Endothelial cell of umbilical vein (primary cell): ENCODE measurements at regions not wholly inside any gene's neighbourhood (a gene's known extent, or its start where the extent isn't known, plus 50 kb on each side); places are given as distances from the start of the nearest gene placed in this dataset.

Experiments
- BruUV-seq: library from RNA; stranded (reverse); fragments of 400-500 nt; replicated peaks from 2 replicates; lab custom pipeline; 2021; lab: Mats Ljungman, UMichigan
- CTCF ChIA-PET: fragments of 300-600, 350-600 bp; sonication (Branson Sonifier 250); formaldehyde crosslinking; loops from one replicate; lab custom pipeline; 2021; ENCODE audit warnings: antibody characterized with exemption, inconsistent platforms; lab: Charles Lee
- POLR2A ChIA-PET: fragments of 300-600, 350-600 bp; sonication (Branson Sonifier 250); formaldehyde crosslinking; loops from one replicate; lab custom pipeline; 2021; ENCODE audit warnings: antibody characterized with exemption, inconsistent platforms; lab: Charles Lee
- DNase-seq: peaks from one replicate; pipeline ENCODE4 v3.0.0-alpha.2; 2011; ENCODE audit warnings: low read depth, low spot score
- FAIRE-seq: peaks from 2 replicates; lab custom pipeline; 2011; peaks lifted over from hg19 to GRCh38; lab: Jason Lieb, UNC
- H2AFZ ChIP-seq: 2 replicates; pipeline ENCODE4 v1.6.0; 2012; ENCODE audit warnings: low read depth, low read length, control low read depth, inconsistent platforms
- H3K27ac ChIP-seq: 2 replicates; pipeline ENCODE4 v1.5.1; 2011; ENCODE audit warnings: low read depth, mild to moderate bottlenecking, control low read depth, low read length, moderate library complexity; ENCODE audit not compliant: insufficient read depth
- H3K27me3 ChIP-seq, 2 experiments: 2 replicates each; pipeline versions ENCODE4 v1.6.0 to v1.6.1; 2011; ENCODE audit warnings: low read length in 2 of 2, mixed read lengths in 1 of 2; ENCODE audit not compliant: control insufficient read depth in 2 of 2, insufficient read depth in 2 of 2
- H3K36me3 ChIP-seq, 2 experiments: 2 replicates in 1 of 2; 3 replicates in 1 of 2; pipeline ENCODE4 v1.5.1; 2011; ENCODE audit warnings: low read length in 2 of 2, mild to moderate bottlenecking in 1 of 2, moderate library complexity in 1 of 2; ENCODE audit not compliant: control insufficient read depth in 2 of 2, insufficient read depth in 2 of 2; ENCODE audit errors: extremely low read depth in 1 of 2
- H3K4me1 ChIP-seq: 3 replicates; pipeline ENCODE4 v1.5.1; 2011; ENCODE audit warnings: mild to moderate bottlenecking, low read length; ENCODE audit not compliant: control insufficient read depth, insufficient read depth; ENCODE audit errors: extremely low read depth
- H3K4me2 ChIP-seq: 2 replicates; pipeline ENCODE4 v1.6.1; 2011; ENCODE audit warnings: low read length, control low read depth, mixed read lengths; ENCODE audit not compliant: insufficient read depth
- H3K4me3 ChIP-seq, 3 experiments: fragments of 200-600 bp in 1 of 3; sonication (generic), shearing (Covaris generic) in 1 of 3; replicated peaks in 1 of 3; 2 replicates each; pipeline ENCODE4 v1.5.1; 2011 to 2016; ENCODE audit warnings: control low read depth in 3 of 3, low read length in 3 of 3, mild to moderate bottlenecking in 2 of 3, inconsistent platforms in 1 of 3, low read depth in 1 of 3, moderate library complexity in 1 of 3; ENCODE audit not compliant: insufficient read depth in 1 of 3
- H3K79me2 ChIP-seq: 2 replicates; pipeline ENCODE4 v1.6.0; 2012; ENCODE audit warnings: low read length, inconsistent platforms; ENCODE audit not compliant: control insufficient read depth, insufficient read depth
- H3K9ac ChIP-seq: replicated peaks from 2 replicates; pipeline ENCODE3; 2011; ENCODE audit warnings: low read length, control low read depth; ENCODE audit not compliant: insufficient read depth; ENCODE audit errors: extremely low read depth
- H3K9me1 ChIP-seq: replicated peaks from 3 replicates; pipeline ENCODE4 v1.6.0; 2011; ENCODE audit warnings: mild to moderate bottlenecking, low read length; ENCODE audit not compliant: control insufficient read depth, insufficient read depth; ENCODE audit errors: extremely low read depth
- H3K9me3 ChIP-seq: replicated peaks from 2 replicates; pipeline ENCODE4 v1.5.1; 2012; ENCODE audit warnings: low read length, inconsistent platforms; ENCODE audit not compliant: control insufficient read depth, insufficient read depth
- H4K20me1 ChIP-seq: replicated peaks from 2 replicates; pipeline ENCODE3; 2011; ENCODE audit warnings: mild to moderate bottlenecking, low read length; ENCODE audit not compliant: control insufficient read depth, insufficient read depth; ENCODE audit errors: extremely low read depth
- EZH2 ChIP-seq: IDR thresholded peaks from 2 replicates; pipeline ENCODE4 v1.6.1; 2012; ENCODE audit warnings: borderline replicate concordance, low read depth, mild to moderate bottlenecking, moderate library complexity, low read length, inconsistent platforms; ENCODE audit not compliant: severe bottlenecking
- FOS ChIP-seq: IDR thresholded peaks from 2 replicates; pipeline ENCODE4 v1.6.1; 2011; ENCODE audit warnings: mild to moderate bottlenecking, low read length, moderate library complexity, borderline replicate concordance; ENCODE audit not compliant: insufficient read depth
- GATA2 ChIP-seq: IDR thresholded peaks from 2 replicates; pipeline ENCODE4 v1.7.0; 2011; ENCODE audit warnings: low read depth, mild to moderate bottlenecking, moderate library complexity, mixed read lengths, low read length; ENCODE audit not compliant: insufficient read length, insufficient read depth
- JUN ChIP-seq: IDR thresholded peaks from 2 replicates; pipeline ENCODE4 v1.6.1; 2011; ENCODE audit warnings: borderline replicate concordance, low read depth; ENCODE audit not compliant: insufficient read length, insufficient read depth
- MAX ChIP-seq: IDR thresholded peaks from 2 replicates; pipeline ENCODE4 v1.6.1; 2011; ENCODE audit not compliant: insufficient read depth, insufficient read length
- MYC ChIP-seq: IDR thresholded peaks from one replicate; pipeline ENCODE4 v1.6.1; 2011; ENCODE audit warnings: mild to moderate bottlenecking, low read depth, low read length
- POLR2A ChIP-seq: IDR thresholded peaks from 2 replicates; pipeline ENCODE4 v1.6.1; 2012; ENCODE audit warnings: low read depth, mild to moderate bottlenecking, control low read depth, low read length
- POLR2AphosphoS5 ChIP-seq: IDR thresholded peaks from 2 replicates; pipeline ENCODE4 v1.6.1; 2012; ENCODE audit warnings: low read depth, mild to moderate bottlenecking, control low read depth, low read length, moderate library complexity; ENCODE audit not compliant: insufficient read depth
- dilution Hi-C: fragments of 300-500 bp; cut with MboI; formaldehyde crosslinking; loops from one replicate; pipeline ENCODE4 v1.15.0; 2019; ENCODE audit warnings: low sequenced_read_pairs; ENCODE audit not compliant: extremely low pct_ligation_motif_present
- intact Hi-C: fragments of 100-400 bp; cut with micrococcal nuclease; formaldehyde crosslinking; loops from one replicate; pipeline ENCODE4 v1.10.0; 2022
- TF ChIP-seq, protein P1 (sequence below), 2 donors: IDR thresholded peaks; 1 replicate in 1 of 2; 2 replicates in 1 of 2; pipeline ENCODE4 v1.5.1; 2011; ENCODE audit warnings: low read length in 2 of 2, mild to moderate bottlenecking in 2 of 2, moderate library complexity in 2 of 2, control low read depth in 1 of 2, inconsistent platforms in 1 of 2, low read depth in 1 of 2; ENCODE audit not compliant: insufficient read depth in 1 of 2; ENCODE audit errors: extremely low read depth in 1 of 2

DNA sequence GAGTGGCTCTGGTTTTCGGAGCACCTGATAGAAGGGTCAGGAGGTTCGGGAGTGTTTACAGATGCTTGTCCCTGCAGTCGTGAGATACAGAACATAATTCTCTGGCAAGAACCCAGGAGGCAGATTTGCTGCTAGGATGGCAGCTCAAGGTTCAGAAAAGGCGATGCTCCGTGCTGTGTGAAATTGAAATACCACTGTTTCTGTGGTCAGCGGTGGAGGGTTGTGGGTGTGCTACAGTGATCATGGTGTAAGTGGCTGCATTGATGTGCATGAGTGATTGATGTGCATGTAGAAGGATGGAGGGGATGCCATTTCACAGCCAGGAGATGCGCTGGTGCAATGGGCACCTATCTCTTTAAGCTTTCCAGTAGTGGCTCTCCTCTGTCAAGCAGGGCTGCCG lies 322.1 kb downstream of the GALR1 start:
- Histone ChIP-seq H3K36me3 (no peaks in the 10 kb centered on the region), H3K79me2 (no peaks in the 10 kb centered on the region), H3K9ac (no peak overlapping the region), H3K4me3 (no peak overlapping the region), H3K27ac (no peak overlapping the region), H3K4me2 (no peak overlapping the region), H3K4me1 (no peaks in the 10 kb centered on the region), H3K27me3 (no peaks in the 10 kb centered on the region), H2AFZ (no peak overlapping the region), H4K20me1 (no peaks in the 10 kb centered on the region), H3K9me1 (no peaks in the 10 kb centered on the region), H3K9me3 (peaks cover 9% of the 10 kb centered on the region)
- ChIA-PET CTCF (no interaction called here), POLR2A (no interaction called here)
- intact Hi-C loops, result no loop called here
- BruUV-seq, result no TSS peak
- DNase-seq (no peak), FAIRE-seq (no peak)
- dilution Hi-C loops, result no loop called here
- TF ChIP-seq GATA2, result no peak
- TF ChIP-seq, protein P1, sequence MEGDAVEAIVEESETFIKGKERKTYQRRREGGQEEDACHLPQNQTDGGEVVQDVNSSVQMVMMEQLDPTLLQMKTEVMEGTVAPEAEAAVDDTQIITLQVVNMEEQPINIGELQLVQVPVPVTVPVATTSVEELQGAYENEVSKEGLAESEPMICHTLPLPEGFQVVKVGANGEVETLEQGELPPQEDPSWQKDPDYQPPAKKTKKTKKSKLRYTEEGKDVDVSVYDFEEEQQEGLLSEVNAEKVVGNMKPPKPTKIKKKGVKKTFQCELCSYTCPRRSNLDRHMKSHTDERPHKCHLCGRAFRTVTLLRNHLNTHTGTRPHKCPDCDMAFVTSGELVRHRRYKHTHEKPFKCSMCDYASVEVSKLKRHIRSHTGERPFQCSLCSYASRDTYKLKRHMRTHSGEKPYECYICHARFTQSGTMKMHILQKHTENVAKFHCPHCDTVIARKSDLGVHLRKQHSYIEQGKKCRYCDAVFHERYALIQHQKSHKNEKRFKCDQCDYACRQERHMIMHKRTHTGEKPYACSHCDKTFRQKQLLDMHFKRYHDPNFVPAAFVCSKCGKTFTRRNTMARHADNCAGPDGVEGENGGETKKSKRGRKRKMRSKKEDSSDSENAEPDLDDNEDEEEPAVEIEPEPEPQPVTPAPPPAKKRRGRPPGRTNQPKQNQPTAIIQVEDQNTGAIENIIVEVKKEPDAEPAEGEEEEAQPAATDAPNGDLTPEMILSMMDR (IDR thresholded peaks at IDR 0.05; ENCODE audit: extremely low read depth in 1 of 2, insufficient read depth in 1 of 2, low read depth in 1 of 2, low read length in 2 of 2), result no peak
- TF ChIP-seq FOS, result no peak
- no peak for TF ChIP-seq POLR2AphosphoS5
- no peak for TF ChIP-seq MAX

- no peak for FAIRE-seq
- Histone ChIP-seq H3K4me2 (no peak overlapping the region), H3K9me3 (peaks cover 9% of the 10 kb centered on the region), H2AFZ (no peak overlapping the region), H3K27me3 (no peaks in the 10 kb centered on the region), H4K20me1 (no peaks in the 10 kb centered on the region), H3K9ac (no peak overlapping the region), H3K4me1 (no peaks in the 10 kb centered on the region), H3K36me3 (no peaks in the 10 kb centered on the region), H3K27ac (no peak overlapping the region), H3K79me2 (no peaks in the 10 kb centered on the region), H3K9me1 (no peaks in the 10 kb centered on the region), H3K4me3 (no peak overlapping the region)
- POLR2A ChIA-PET, result no interaction called here
- BruUV-seq, result no TSS peak
- dilution Hi-C loops (no loop called here), intact Hi-C loops (no loop called here)
- CTCF ChIA-PET, result no interaction called here
- no peak for TF ChIP-seq POLR2A
- TF ChIP-seq MYC, result no peak
- no peak for TF ChIP-seq GATA2
- TF ChIP-seq, protein P1 (IDR thresholded peaks at IDR 0.05; ENCODE audit: extremely low read depth in 1 of 2, insufficient read depth in 1 of 2, low read depth in 1 of 2, low read length in 2 of 2), result no peak
- no peak for TF ChIP-seq MAX
- no peak for TF ChIP-seq JUN
- TF ChIP-seq FOS, result no peak
- TF ChIP-seq EZH2, result no peak
- TF ChIP-seq POLR2AphosphoS5, result no peak
- no peak for DNase-seq
Observed at GRCh38 chr18:77572537-77572936, 322.9 kb downstream of the GALR1 start.
